Neural cell (in vitro differentiated cells): ENCODE measurements at regions not wholly inside any gene's neighbourhood (a gene's known extent, or its start where the extent isn't known, plus 50 kb on each side); places are given as distances from the start of the nearest gene placed in this dataset.

Experiments used
- H2AFZ ChIP-seq: fragments of 200-600, 300-800 bp; sonication (generic), shearing (Covaris generic); 2 replicates; pipeline ENCODE4 v1.6.0; 2014; ENCODE audit warnings: low read depth, mild to moderate bottlenecking, antibody characterized with exemption, low read length, moderate library complexity
- H3F3A ChIP-seq: fragments of 200-600 bp; shearing (Covaris generic); 2 replicates; pipeline ENCODE4 v1.6.1; 2016; ENCODE audit warnings: mild to moderate bottlenecking, moderate library complexity, mixed read lengths, antibody characterized with exemption, low read length; ENCODE audit not compliant: insufficient read depth, poor library complexity, severe bottlenecking
- H3K27ac ChIP-seq: fragments of 200-600, 300-800 bp; sonication (generic), shearing (Covaris generic); 2 replicates; pipeline ENCODE4 v1.5.1; 2014; ENCODE audit warnings: mild to moderate bottlenecking, low read length, moderate library complexity
- H3K27me3 ChIP-seq: fragments of 300-800, 200-600 bp; sonication (generic), shearing (Covaris generic); 2 replicates; pipeline ENCODE4 v1.6.0; 2014; ENCODE audit warnings: mild to moderate bottlenecking, low read depth, low read length, moderate library complexity; ENCODE audit not compliant: insufficient read depth
- H3K36me3 ChIP-seq: fragments of 300-800, 200-600 bp; sonication (generic), shearing (Covaris generic); 2 replicates; pipeline ENCODE4 v1.5.1; 2014; ENCODE audit warnings: mild to moderate bottlenecking, antibody characterized with exemption, low read length, moderate library complexity; ENCODE audit not compliant: insufficient read depth
- H3K4me2 ChIP-seq: fragments of 300-800, 200-600 bp; sonication (generic), shearing (Covaris generic); 2 replicates; pipeline ENCODE4 v1.6.0; 2014; ENCODE audit warnings: mild to moderate bottlenecking, low read length
- H3K4me3 ChIP-seq: fragments of 300-800, 200-600 bp; sonication (generic), shearing (Covaris generic); 2 replicates; pipeline ENCODE4 v1.5.1; 2014; ENCODE audit warnings: mild to moderate bottlenecking, low read length, moderate library complexity
- H3K79me2 ChIP-seq: fragments of 200-600 bp; shearing (Covaris generic); replicated peaks from 2 replicates; pipeline ENCODE4 v1.6.0; 2014; ENCODE audit warnings: mild to moderate bottlenecking, low read length, moderate library complexity; ENCODE audit not compliant: insufficient read depth
- H3K9ac ChIP-seq: fragments of 300-800, 200-600 bp; sonication (generic), shearing (Covaris generic); 2 replicates; pipeline ENCODE4 v1.6.1; 2016; ENCODE audit warnings: mild to moderate bottlenecking, low read length, mixed read lengths
- H3K9me2 ChIP-seq: fragments of 200-600 bp; shearing (Covaris generic); 2 replicates; pipeline ENCODE4 v1.6.1; 2016; ENCODE audit warnings: mild to moderate bottlenecking, low read length, mixed read lengths; ENCODE audit not compliant: insufficient read depth
- H3K9me3 ChIP-seq: fragments of 200-600, 300-800 bp; sonication (generic), shearing (Covaris generic); 2 replicates; pipeline ENCODE4 v1.6.1; 2016; ENCODE audit warnings: mild to moderate bottlenecking, mixed run types, low read length, moderate library complexity, mixed read lengths
- H4K20me1 ChIP-seq: fragments of 200-600 bp; shearing (Covaris generic); 2 replicates; pipeline ENCODE4 v1.6.1; 2016; ENCODE audit warnings: mild to moderate bottlenecking, mixed run types; ENCODE audit not compliant: insufficient read depth
- CTCF ChIP-seq: fragments of 450-650 bp; IDR thresholded peaks from 2 replicates; pipeline ENCODE4 v1.5.1; 2014; ENCODE audit warnings: antibody characterized with exemption, mild to moderate bottlenecking, moderate library complexity; ENCODE audit not compliant: poor library complexity, severe bottlenecking
- EP300 ChIP-seq: fragments of 450-650 bp; conservative IDR thresholded peaks from 2 replicates; pipeline ENCODE4 v1.6.1; 2014; ENCODE audit warnings: antibody characterized with exemption, mild to moderate bottlenecking, moderate library complexity; ENCODE audit not compliant: poor library complexity, severe bottlenecking
- EZH2 ChIP-seq: fragments of 200-600, 300-800 bp; shearing (Covaris generic), sonication (generic); IDR thresholded peaks from 2 replicates; pipeline ENCODE4 v1.6.1; 2014; ENCODE audit warnings: antibody characterized with exemption, low read length, borderline replicate concordance, mild to moderate bottlenecking; ENCODE audit not compliant: insufficient read depth, poor library complexity, severe bottlenecking
- MXI1 ChIP-seq: fragments of 450-650 bp; conservative IDR thresholded peaks from 2 replicates; pipeline ENCODE4 v1.6.1; 2014; ENCODE audit warnings: antibody characterized with exemption, mild to moderate bottlenecking; ENCODE audit not compliant: poor library complexity, severe bottlenecking
- POLR2AphosphoS5 ChIP-seq: IDR thresholded peaks from 2 replicates; pipeline ENCODE4 v1.6.1; 2012
- RAD21 ChIP-seq: fragments of 450-650 bp; conservative IDR thresholded peaks from 2 replicates; pipeline ENCODE4 v1.6.1; 2014; ENCODE audit warnings: antibody characterized with exemption, mild to moderate bottlenecking, moderate library complexity
- REST ChIP-seq: IDR thresholded peaks from 2 replicates; pipeline ENCODE4 v1.6.1; 2012; ENCODE audit warnings: borderline replicate concordance
- SMC3 ChIP-seq: fragments of 450-650 bp; conservative IDR thresholded peaks from 2 replicates; pipeline ENCODE4 v1.6.1; 2014; ENCODE audit warnings: antibody characterized with exemption, mild to moderate bottlenecking, moderate library complexity; ENCODE audit not compliant: poor library complexity
- TAF1 ChIP-seq: IDR thresholded peaks from 2 replicates; pipeline ENCODE4 v1.6.1; 2012; ENCODE audit warnings: low read depth

GRCh38 chr6:95142661-95143335, 434.5 kb upstream of the MANEA start (continued):
- TF ChIP-seq REST (no peak), EZH2 (no peak), SMC3 (no peak)

GRCh38 chr6:95143408-95144180, 433.7 kb upstream of the MANEA start:
- Histone ChIP-seq H3K9me3 (no peaks in the 10 kb centered on the region), H3K9me2 (no peaks in the 10 kb centered on the region), H3K36me3 (no peaks in the 10 kb centered on the region), H2AFZ (no peak overlapping the region), H3K27ac (no peak overlapping the region), H3K4me3 (no peak overlapping the region), H3K27me3 (no peaks in the 10 kb centered on the region), H3K79me2 (no peaks in the 10 kb centered on the region), H3K9ac (no peak overlapping the region), H3F3A (no peaks in the 10 kb centered on the region), H4K20me1 (no peaks in the 10 kb centered on the region), H3K4me2 (no peak overlapping the region)
- TF ChIP-seq MXI1 (no peak), EZH2 (no peak), POLR2AphosphoS5 (no peak), TAF1 (no peak), CTCF (no peak), REST (no peak), RAD21 (no peak), EP300 (no peak), SMC3 (no peak)
